Prostate gland (tissue), 2 donors: ENCODE measurements at regions not wholly inside any gene's neighbourhood (a gene's known extent, or its start where the extent isn't known, plus 50 kb on each side); places are given as distances from the start of the nearest gene placed in this dataset.
"Not testable (repeated sequence)": the region's sequence is repeated elsewhere in the genome, so short reads cannot be mapped to it uniquely, and the experiment has no call there.

Source experiments
- CTCF ChIP-seq, 4 experiments: fragments of 200-600 bp in 2 of 4; fragments of 450-650 bp in 2 of 4; sonication (generic) in 2 of 4; IDR thresholded peaks; 1 replicate in 3 of 4; 2 replicates in 1 of 4; pipeline ENCODE4 v1.5.1; 2016 to 2019; ENCODE audit warnings: antibody characterized with exemption in 4 of 4, mild to moderate bottlenecking in 2 of 4, moderate library complexity in 2 of 4
- POLR2A ChIP-seq: fragments of 450-650 bp; IDR thresholded peaks from one replicate; pipeline ENCODE4 v1.6.1; 2016; ENCODE audit warnings: antibody characterized with exemption, mild to moderate bottlenecking

GRCh38 chr3:162708394-162708793 is 1211.8 kb downstream of the OTOL1 start:
- not testable (repeated sequence) for TF ChIP-seq CTCF (IDR thresholded peaks at IDR 0.05); POLR2A
